Loucy (cell line): ENCODE measurements at regions not wholly inside any gene's neighbourhood (a gene's known extent, or its start where the extent isn't known, plus 50 kb on each side); places are given as distances from the start of the nearest gene placed in this dataset.

Experiments
- EZH2phosphoT487 ChIP-seq: fragments of 200-600 bp; IDR thresholded peaks from 2 replicates; pipeline ENCODE4 v1.6.1; 2018; ENCODE audit warnings: antibody characterized with exemption, mild to moderate bottlenecking, moderate library complexity, borderline replicate concordance
- TF ChIP-seq, protein P1 (sequence below): fragments of 200-600 bp; sonication (generic); conservative IDR thresholded peaks from 2 replicates; pipeline ENCODE4 v1.5.1; 2014; ENCODE audit warnings: mild to moderate bottlenecking, antibody characterized with exemption, low read length

DNA sequence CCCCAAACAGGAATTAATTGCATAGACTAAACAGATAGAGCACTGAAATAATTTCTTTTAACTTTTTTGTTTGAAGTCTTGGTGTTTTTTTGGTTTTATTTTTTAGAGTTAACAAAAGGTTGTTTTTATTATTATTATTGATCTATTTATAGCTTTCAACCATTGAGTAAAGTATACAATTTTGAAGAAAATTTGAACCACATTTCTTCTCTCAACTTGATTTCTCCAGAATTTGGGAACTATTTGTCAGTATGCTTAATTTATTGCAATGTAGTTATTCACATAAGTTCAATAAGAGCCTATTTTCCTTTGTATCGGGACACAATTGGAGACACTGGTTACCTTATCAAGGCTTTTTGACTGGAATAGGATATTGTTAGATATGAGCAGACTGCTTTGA lies 1045.6 kb upstream of the PCDH9 start:
- TF ChIP-seq, protein P1, sequence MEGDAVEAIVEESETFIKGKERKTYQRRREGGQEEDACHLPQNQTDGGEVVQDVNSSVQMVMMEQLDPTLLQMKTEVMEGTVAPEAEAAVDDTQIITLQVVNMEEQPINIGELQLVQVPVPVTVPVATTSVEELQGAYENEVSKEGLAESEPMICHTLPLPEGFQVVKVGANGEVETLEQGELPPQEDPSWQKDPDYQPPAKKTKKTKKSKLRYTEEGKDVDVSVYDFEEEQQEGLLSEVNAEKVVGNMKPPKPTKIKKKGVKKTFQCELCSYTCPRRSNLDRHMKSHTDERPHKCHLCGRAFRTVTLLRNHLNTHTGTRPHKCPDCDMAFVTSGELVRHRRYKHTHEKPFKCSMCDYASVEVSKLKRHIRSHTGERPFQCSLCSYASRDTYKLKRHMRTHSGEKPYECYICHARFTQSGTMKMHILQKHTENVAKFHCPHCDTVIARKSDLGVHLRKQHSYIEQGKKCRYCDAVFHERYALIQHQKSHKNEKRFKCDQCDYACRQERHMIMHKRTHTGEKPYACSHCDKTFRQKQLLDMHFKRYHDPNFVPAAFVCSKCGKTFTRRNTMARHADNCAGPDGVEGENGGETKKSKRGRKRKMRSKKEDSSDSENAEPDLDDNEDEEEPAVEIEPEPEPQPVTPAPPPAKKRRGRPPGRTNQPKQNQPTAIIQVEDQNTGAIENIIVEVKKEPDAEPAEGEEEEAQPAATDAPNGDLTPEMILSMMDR = no peak
- no peak for TF ChIP-seq EZH2phosphoT487
